Breast epithelium (tissue), 4 donors: ENCODE measurements at regions not wholly inside any gene's neighbourhood (a gene's known extent, or its start where the extent isn't known, plus 50 kb on each side); places are given as distances from the start of the nearest gene placed in this dataset.

Experiments
- DNase-seq, 2 donors: peaks; one replicate each; pipeline ENCODE4 v3.0.0-alpha.2; 2019; ENCODE audit warnings: low spot score in 2 of 2
- H3K27ac ChIP-seq, 2 donors: fragments of 200-600 bp; sonication (generic) in 1 of 2; one replicate each; pipeline ENCODE4 v1.5.1; 2016 to 2019; ENCODE audit warnings: mild to moderate bottlenecking in 1 of 2
- H3K27me3 ChIP-seq, 2 donors: fragments of 200-600 bp; sonication (generic) in 1 of 2; one replicate each; pipeline versions ENCODE4 v1.5.1 to v1.6.0; 2017 to 2019; ENCODE audit warnings: control low read depth in 1 of 2, mild to moderate bottlenecking in 1 of 2
- H3K36me3 ChIP-seq: fragments of 200-600 bp; one replicate; pipeline ENCODE4 v1.5.1; 2019
- H3K4me1 ChIP-seq, 2 donors: fragments of 200-600 bp; sonication (generic); one replicate each; pipeline ENCODE4 v1.5.1; 2016 to 2019; ENCODE audit warnings: control low read depth in 1 of 2
- H3K4me3 ChIP-seq, 3 donors: fragments of 200-600 bp; sonication (generic); 1 replicate in 2 of 3; 2 replicates in 1 of 3; pipeline ENCODE4 v1.5.1; 2016 to 2019; ENCODE audit warnings: mild to moderate bottlenecking in 3 of 3, moderate library complexity in 2 of 3
- H3K9me3 ChIP-seq, 2 donors: fragments of 200-600 bp; sonication (generic) in 1 of 2; one replicate each; pipeline ENCODE4 v1.5.1; 2016 to 2019; ENCODE audit warnings: control low read depth in 1 of 2
- CTCF ChIP-seq, 3 donors: fragments of 450-650 bp; IDR thresholded peaks; one replicate each; pipeline ENCODE4 v1.5.1; 2016 to 2017; ENCODE audit warnings: antibody characterized with exemption in 3 of 3, mild to moderate bottlenecking in 3 of 3, moderate library complexity in 3 of 3
- POLR2A ChIP-seq: fragments of 450-650 bp; IDR thresholded peaks from one replicate; pipeline ENCODE4 v1.6.1; 2016; ENCODE audit warnings: antibody characterized with exemption, mild to moderate bottlenecking, moderate library complexity
- POLR2AphosphoS5 ChIP-seq, 3 donors: sonication (generic); formaldehyde crosslinking; IDR thresholded peaks; one replicate each; pipeline ENCODE4 v1.6.1; 2017; ENCODE audit warnings: antibody characterized with exemption in 3 of 3
- intact Hi-C: fragments of 100-400 bp; cut with DNase I; formaldehyde crosslinking; loops from one replicate; pipeline ENCODE4 v1.15.1; 2023; ENCODE audit warnings: low total_unique reads

GRCh38 chr18:22567794-22568193 is 150.1 kb upstream of the CTAGE1 start:
- H3K27ac ChIP-seq = no peak overlapping the region
- H3K9me3 ChIP-seq = no peaks in the 10 kb centered on the region
- no peaks in the 10 kb centered on the region for H3K4me1 ChIP-seq
- H3K27me3 ChIP-seq = no peaks in the 10 kb centered on the region
- TF ChIP-seq POLR2AphosphoS5 (IDR thresholded peaks at IDR 0.05) (no peak), POLR2A (no peak), CTCF (IDR thresholded peaks at IDR 0.05) (no peak)
- no peak overlapping the region for H3K4me3 ChIP-seq
- intact Hi-C loops = no loop called here
- DNase-seq = no peak
- peaks cover under 1% of the 10 kb centered on the region for H3K36me3 ChIP-seq

- DNase-seq = no peak
- H3K9me3 ChIP-seq = no peaks in the 10 kb centered on the region
- no peak overlapping the region for H3K4me3 ChIP-seq
- H3K4me1 ChIP-seq = no peaks in the 10 kb centered on the region
- peaks cover 3% of the 10 kb centered on the region for H3K36me3 ChIP-seq
- no peak overlapping the region for H3K27ac ChIP-seq
- no peaks in the 10 kb centered on the region for H3K27me3 ChIP-seq
- intact Hi-C loops = no loop called here
- TF ChIP-seq POLR2AphosphoS5 (IDR thresholded peaks at IDR 0.05) (no peak), POLR2A (no peak), CTCF (IDR thresholded peaks at IDR 0.05) (no peak)
Measured at GRCh38 chr18:22570492-22570891, 152.8 kb upstream of the CTAGE1 start.

GRCh38 chr18:22572341-22572740 is 154.6 kb upstream of the CTAGE1 start:
- intact Hi-C loops = no loop called here
- H3K27ac ChIP-seq = no peak overlapping the region
- peaks cover 3% of the 10 kb centered on the region for H3K36me3 ChIP-seq
- H3K4me1 ChIP-seq = no peaks in the 10 kb centered on the region
- no peak for DNase-seq
- H3K4me3 ChIP-seq = no peak overlapping the region
- TF ChIP-seq CTCF (IDR thresholded peaks at IDR 0.05) (no peak), POLR2A (no peak), POLR2AphosphoS5 (IDR thresholded peaks at IDR 0.05) (no peak)
- no peaks in the 10 kb centered on the region for H3K9me3 ChIP-seq
- H3K27me3 ChIP-seq = no peaks in the 10 kb centered on the region

GRCh38 chr18:22579271-22579670 is 161.6 kb upstream of the CTAGE1 start:
- H3K27ac ChIP-seq = no peak overlapping the region
- H3K4me3 ChIP-seq = no peak overlapping the region
- no peaks in the 10 kb centered on the region for H3K9me3 ChIP-seq
- intact Hi-C loops = no loop called here
- H3K36me3 ChIP-seq = no peaks in the 10 kb centered on the region
- no peaks in the 10 kb centered on the region for H3K27me3 ChIP-seq
- no peaks in the 10 kb centered on the region for H3K4me1 ChIP-seq
- no peak for DNase-seq
- no peak for TF ChIP-seq POLR2A
- no peak for TF ChIP-seq CTCF (IDR thresholded peaks at IDR 0.05)
- TF ChIP-seq POLR2AphosphoS5 (IDR thresholded peaks at IDR 0.05) = no peak

- H3K27me3 ChIP-seq = no peaks in the 10 kb centered on the region
- no peaks in the 10 kb centered on the region for H3K9me3 ChIP-seq
- H3K27ac ChIP-seq = no peak overlapping the region
- no peaks in the 10 kb centered on the region for H3K36me3 ChIP-seq
- intact Hi-C loops = no loop called here
- no peak for TF ChIP-seq POLR2A
- TF ChIP-seq POLR2AphosphoS5 (IDR thresholded peaks at IDR 0.05) = no peak
- no peak for TF ChIP-seq CTCF (IDR thresholded peaks at IDR 0.05)
- no peak for DNase-seq
- H3K4me1 ChIP-seq = no peaks in the 10 kb centered on the region
- H3K4me3 ChIP-seq = no peak overlapping the region
Measured at GRCh38 chr18:22585333-22585732, 167.6 kb upstream of the CTAGE1 start.
